Anterior cingulate cortex (tissue), 58 donors: ENCODE measurements at regions not wholly inside any gene's neighbourhood (a gene's known extent, or its start where the extent isn't known, plus 50 kb on each side); places are given as distances from the start of the nearest gene placed in this dataset.

Source experiments
- DNase-seq, 58 donors: peaks; one replicate each; lab custom pipeline; 2025; lab: John Stamatoyannopoulos, UW

GRCh38 chr14:98259881-98260280, 1012.1 kb downstream of the BCL11B start:
- no peak for DNase-seq

GRCh38 chr14:98262566-98262965, 1009.4 kb downstream of the BCL11B start:
- DNase-seq: no peak

- DNase-seq: no peak
Observed at GRCh38 chr14:98269533-98269932, 1002.5 kb downstream of the BCL11B start.

GRCh38 chr14:98270201-98270600, 1001.8 kb downstream of the BCL11B start:
- DNase-seq: no peak

- DNase-seq: no peak
Observed at GRCh38 chr14:98274596-98274995, 997.4 kb downstream of the BCL11B start.

GRCh38 chr14:98278800-98279199, 993.2 kb downstream of the BCL11B start:
- DNase-seq: no peak

- DNase-seq: peak in 2 of 58 donors; percentile 0 to 2
Observed at GRCh38 chr14:98280436-98280835, 991.6 kb downstream of the BCL11B start.

GRCh38 chr14:98288825-98289224, 983.2 kb downstream of the BCL11B start:
- DNase-seq: no peak

- DNase-seq: no peak
Observed at GRCh38 chr14:98290596-98290995, 981.4 kb downstream of the BCL11B start.

- DNase-seq: no peak
Observed at GRCh38 chr14:98292191-98292590, 979.8 kb downstream of the BCL11B start.

GRCh38 chr14:98293576-98293975, 978.4 kb downstream of the BCL11B start:
- peak in 11 of 58 donors; percentile 1 to 33 (median 10) for DNase-seq

GRCh38 chr14:98296895-98297294, 975.1 kb downstream of the BCL11B start:
- DNase-seq: no peak

- no peak for DNase-seq
Observed at GRCh38 chr14:98297567-98297966, 974.4 kb downstream of the BCL11B start.

GRCh38 chr14:98298481-98299244, 973.3 kb downstream of the BCL11B start:
- DNase-seq: no peak

GRCh38 chr14:98301681-98302080, 970.3 kb downstream of the BCL11B start:
- no peak for DNase-seq

- no peak for DNase-seq
Observed at GRCh38 chr14:98304574-98304973, 967.4 kb downstream of the BCL11B start.

GRCh38 chr14:98309591-98309990, 962.4 kb downstream of the BCL11B start:
- DNase-seq: no peak

- no peak for DNase-seq
Observed at GRCh38 chr14:98312006-98312405, 960.0 kb downstream of the BCL11B start.

GRCh38 chr14:98321841-98322240, 950.2 kb downstream of the BCL11B start:
- no peak for DNase-seq

GRCh38 chr14:98323836-98324235, 948.2 kb downstream of the BCL11B start:
- DNase-seq: no peak

- DNase-seq: no peak
Observed at GRCh38 chr14:98325761-98326160, 946.2 kb downstream of the BCL11B start.

GRCh38 chr14:98328496-98328895, 943.5 kb downstream of the BCL11B start:
- DNase-seq: no peak

- DNase-seq: no peak
Observed at GRCh38 chr14:98334186-98334585, 937.8 kb downstream of the BCL11B start.
